Stimulated activated effector memory CD8-positive, alpha-beta T cell treated with anti-CD3 and anti-CD28 coated beads, Interleukin-12 subunit alpha, Interleukin-12 subunit beta, amount 100 ng/mL, for 72 hours (primary cell): ENCODE measurements at regions not wholly inside any gene's neighbourhood (a gene's known extent, or its start where the extent isn't known, plus 50 kb on each side); places are given as distances from the start of the nearest gene placed in this dataset.

Source experiments
- ATAC-seq: fragments of 150-1000 bp; cut with Tn5 transposase; 2 replicates; pipeline ENCODE4 v1.10.0; 2021
- DNase-seq, 2 donors: peaks; one replicate each; pipeline ENCODE4 v3.0.0; 2021 to 2022; ENCODE audit warnings: low spot score in 2 of 2
- H3K27ac Mint-ChIP-seq: one replicate; pipeline ENCODE4 v1.8.0; 2022; ENCODE audit warnings: mild to moderate bottlenecking, mixed read lengths
- H3K36me3 Mint-ChIP-seq: one replicate; pipeline ENCODE4 v1.8.0; 2022; ENCODE audit warnings: mild to moderate bottlenecking, mixed read lengths
- H3K4me1 Mint-ChIP-seq: one replicate; pipeline ENCODE4 v1.8.0; 2022; ENCODE audit warnings: mixed read lengths
- H3K4me3 Mint-ChIP-seq: one replicate; pipeline ENCODE4 v1.8.0; 2022; ENCODE audit warnings: mild to moderate bottlenecking, mixed read lengths
- H3K9me3 Mint-ChIP-seq: one replicate; pipeline ENCODE4 v1.8.0; 2022; ENCODE audit warnings: mixed read lengths

DNA sequence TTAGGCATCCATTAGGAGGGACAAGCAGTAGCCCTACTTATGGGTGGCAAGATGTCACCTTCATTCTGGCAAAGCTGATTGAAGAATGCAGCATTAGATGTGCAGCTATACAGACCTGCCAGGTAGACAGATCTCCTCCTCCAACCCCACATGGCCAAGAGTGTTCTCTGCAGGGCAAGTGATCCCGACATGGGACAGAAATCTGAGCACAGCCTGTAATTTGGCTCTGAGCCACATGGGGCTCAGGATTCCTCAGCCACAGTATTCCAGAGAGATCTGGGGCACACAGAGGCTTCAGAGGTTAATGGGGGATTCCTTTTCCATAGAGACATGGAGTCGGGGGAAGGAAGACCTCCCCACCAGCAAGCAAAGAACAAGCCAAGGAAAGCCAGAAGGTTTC is 58.7 kb upstream of the GDF10 start:
- DNase-seq (no peak), ATAC-seq (no peak)
- Mint-ChIP-seq H3K9me3 (no peaks in the 10 kb centered on the region), H3K4me1 (no peaks in the 10 kb centered on the region), H3K36me3 (no peaks in the 10 kb centered on the region), H3K4me3 (no peak overlapping the region), H3K27ac (no peak overlapping the region)

- no peak overlapping the region for H3K27ac Mint-ChIP-seq
- DNase-seq = no peak
These were observed 57.8 kb upstream of the GDF10 start for GRCh38 chr10:47241946-47242867.

DNA sequence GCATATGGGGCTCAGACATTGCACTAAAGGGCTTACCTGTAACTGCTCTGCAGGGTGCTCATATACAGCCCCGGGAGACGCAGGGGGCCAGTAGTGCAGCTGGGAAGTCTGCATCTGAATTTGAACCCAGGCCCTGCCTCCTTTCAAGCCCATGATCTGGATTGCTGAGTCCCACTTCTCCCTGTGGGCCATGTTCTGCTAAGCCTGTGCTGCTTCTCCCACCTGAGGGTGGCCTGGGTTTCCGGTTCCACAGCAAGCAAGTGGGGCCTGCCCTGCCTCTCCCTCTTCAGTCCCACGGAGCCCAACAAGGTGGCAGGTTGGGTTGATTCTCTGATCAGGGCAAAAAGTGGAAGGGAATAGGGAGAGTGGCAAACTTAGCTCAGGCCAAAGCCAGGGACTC is 56.6 kb upstream of the GDF10 start:
- ATAC-seq (no peak), DNase-seq (no peak)
- Mint-ChIP-seq H3K9me3 (no peaks in the 10 kb centered on the region), H3K4me1 (no peaks in the 10 kb centered on the region), H3K4me3 (no peak overlapping the region), H3K27ac (no peak overlapping the region), H3K36me3 (no peaks in the 10 kb centered on the region)

More at GRCh38 chr10:47241946-47242867, 57.8 kb upstream of the GDF10 start:
- ATAC-seq = no peak
- Mint-ChIP-seq H3K36me3 (no peaks in the 10 kb centered on the region), H3K4me3 (no peak overlapping the region), H3K4me1 (no peaks in the 10 kb centered on the region), H3K9me3 (no peaks in the 10 kb centered on the region)

DNA sequence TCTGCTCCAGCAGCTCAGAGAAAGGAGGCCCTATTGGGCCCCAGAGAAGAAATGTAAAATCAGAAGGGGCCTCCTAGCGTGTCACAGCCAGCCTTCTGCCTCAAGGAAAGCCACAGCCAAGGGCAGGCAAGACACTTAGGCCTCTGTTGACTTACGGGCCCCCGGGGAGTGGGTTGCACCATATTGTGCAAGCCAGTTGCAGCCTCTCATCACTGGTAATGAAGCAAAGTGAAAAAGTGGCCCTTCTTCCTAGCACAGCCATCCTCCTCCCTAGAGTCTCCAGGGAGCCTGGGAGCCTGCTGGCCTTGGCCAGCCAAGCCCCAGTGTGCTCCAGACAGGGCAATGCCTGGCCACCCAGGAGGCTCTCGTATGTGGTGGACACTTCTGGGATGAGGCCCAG is 56.2 kb upstream of the GDF10 start:
- Mint-ChIP-seq H3K4me1 (no peaks in the 10 kb centered on the region), H3K27ac (no peak overlapping the region), H3K4me3 (no peak overlapping the region), H3K9me3 (no peaks in the 10 kb centered on the region), H3K36me3 (no peaks in the 10 kb centered on the region)
- ATAC-seq (no peak), DNase-seq (no peak)

DNA sequence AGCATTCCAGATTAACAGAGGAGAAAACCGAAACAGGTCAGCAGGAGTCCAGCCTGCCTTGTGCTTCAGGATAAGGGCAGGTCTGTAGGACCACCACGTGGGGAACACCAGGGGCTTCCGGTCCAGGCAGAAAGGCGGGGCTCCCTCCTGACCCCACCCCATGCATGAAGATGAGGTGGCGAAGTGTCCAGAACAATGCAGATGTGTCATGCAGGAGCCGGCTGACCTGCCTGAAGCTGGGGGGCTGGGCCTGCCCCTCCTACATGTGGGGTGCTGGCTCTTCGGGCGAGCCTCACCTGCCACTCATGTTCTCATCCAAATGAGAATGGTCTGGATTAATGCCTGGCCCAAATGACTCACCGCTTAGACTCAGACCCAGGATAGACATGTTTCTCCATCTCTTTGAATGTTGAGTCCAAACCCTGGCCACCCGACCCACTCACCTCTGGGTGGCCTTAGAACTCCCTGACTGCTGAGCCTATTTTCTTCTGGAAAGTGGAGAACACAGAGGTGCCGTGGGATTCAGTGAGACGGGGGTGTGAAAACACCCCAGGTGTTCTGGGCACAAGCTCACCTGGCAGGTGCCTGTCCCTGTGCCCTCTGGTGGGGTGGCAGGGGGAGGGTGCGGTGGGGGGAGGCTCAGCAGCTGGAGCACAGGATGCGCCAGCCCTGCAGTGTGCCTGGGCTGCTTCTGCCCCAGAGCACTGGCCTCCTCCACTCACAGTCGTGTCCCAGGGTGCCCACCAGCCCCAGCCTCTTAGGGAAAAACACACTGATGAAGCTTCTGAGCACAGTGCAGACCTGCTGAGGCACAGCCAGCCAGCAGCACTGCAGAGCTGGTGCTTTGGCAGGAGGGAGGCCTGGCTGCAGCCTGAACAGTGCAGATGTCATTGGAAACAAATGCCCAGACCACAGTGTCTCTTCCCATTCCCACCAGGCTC is 55.2 kb upstream of the GDF10 start:
- DNase-seq (no peak), ATAC-seq (no peak)
- Mint-ChIP-seq H3K4me1 (no peaks in the 10 kb centered on the region), H3K27ac (no peak overlapping the region), H3K9me3 (no peaks in the 10 kb centered on the region), H3K4me3 (no peak overlapping the region), H3K36me3 (no peaks in the 10 kb centered on the region)

- H3K27ac Mint-ChIP-seq = no peak overlapping the region
- no peak overlapping the region for H3K4me3 Mint-ChIP-seq
- no peaks in the 10 kb centered on the region for H3K36me3 Mint-ChIP-seq
- DNase-seq (no peak), ATAC-seq (no peak)
- no peaks in the 10 kb centered on the region for H3K4me1 Mint-ChIP-seq
- H3K9me3 Mint-ChIP-seq = no peaks in the 10 kb centered on the region
These were observed 54.2 kb upstream of the GDF10 start for GRCh38 chr10:47245731-47246350.

GRCh38 chr10:47246406-47247147 is 53.4 kb upstream of the GDF10 start:
- no peak overlapping the region for H3K27ac Mint-ChIP-seq
- ATAC-seq (no peak), DNase-seq (no peak)
- no peaks in the 10 kb centered on the region for H3K36me3 Mint-ChIP-seq
- H3K9me3 Mint-ChIP-seq = no peaks in the 10 kb centered on the region
- no peaks in the 10 kb centered on the region for H3K4me1 Mint-ChIP-seq
- H3K4me3 Mint-ChIP-seq = no peak overlapping the region

- no peak overlapping the region for H3K4me3 Mint-ChIP-seq
- H3K36me3 Mint-ChIP-seq = no peaks in the 10 kb centered on the region
- no peaks in the 10 kb centered on the region for H3K9me3 Mint-ChIP-seq
- H3K4me1 Mint-ChIP-seq = no peaks in the 10 kb centered on the region
- no peak overlapping the region for H3K27ac Mint-ChIP-seq
- no peak for ATAC-seq
- DNase-seq = no peak
These were observed 52.6 kb upstream of the GDF10 start for GRCh38 chr10:47247148-47248059.

DNA sequence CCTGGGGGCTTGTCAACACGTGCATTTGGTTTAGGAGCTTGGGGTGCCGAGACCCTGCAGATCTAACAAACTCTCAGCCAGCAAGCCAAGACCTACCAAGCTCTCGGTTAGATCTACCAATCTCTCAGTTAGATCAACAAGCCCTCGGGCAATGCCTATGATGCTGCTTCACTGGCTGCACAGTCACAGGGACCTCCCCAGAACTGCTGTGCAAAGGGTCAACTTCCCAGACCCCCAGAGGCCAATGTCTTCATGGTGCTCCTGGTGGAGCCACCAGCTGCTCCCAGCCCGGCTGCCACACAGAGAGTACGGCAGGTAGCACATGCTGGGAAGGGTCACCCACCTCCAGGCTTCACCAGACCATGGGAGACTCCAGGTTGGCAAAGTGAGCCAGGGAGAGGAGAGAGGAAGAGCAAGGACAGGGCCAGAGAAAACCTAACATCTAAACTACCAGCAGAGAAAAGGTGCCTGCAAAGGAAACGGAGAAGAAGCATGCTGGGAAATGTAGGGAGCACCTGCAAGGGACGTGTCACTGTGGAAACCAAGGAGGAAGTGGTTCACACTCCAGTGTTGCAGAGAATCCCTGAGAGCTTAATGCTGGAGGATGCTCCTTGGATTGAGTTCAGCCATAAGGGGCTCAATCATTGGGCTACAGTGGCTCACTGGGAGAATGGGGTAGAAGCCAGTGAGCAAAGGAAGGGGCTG is 51.5 kb upstream of the GDF10 start:
- H3K4me3 Mint-ChIP-seq = no peak overlapping the region
- ATAC-seq (no peak), DNase-seq (no peak)
- no peaks in the 10 kb centered on the region for H3K4me1 Mint-ChIP-seq
- H3K27ac Mint-ChIP-seq = no peak overlapping the region
- H3K9me3 Mint-ChIP-seq = no peaks in the 10 kb centered on the region
- H3K36me3 Mint-ChIP-seq = no peaks in the 10 kb centered on the region

DNA sequence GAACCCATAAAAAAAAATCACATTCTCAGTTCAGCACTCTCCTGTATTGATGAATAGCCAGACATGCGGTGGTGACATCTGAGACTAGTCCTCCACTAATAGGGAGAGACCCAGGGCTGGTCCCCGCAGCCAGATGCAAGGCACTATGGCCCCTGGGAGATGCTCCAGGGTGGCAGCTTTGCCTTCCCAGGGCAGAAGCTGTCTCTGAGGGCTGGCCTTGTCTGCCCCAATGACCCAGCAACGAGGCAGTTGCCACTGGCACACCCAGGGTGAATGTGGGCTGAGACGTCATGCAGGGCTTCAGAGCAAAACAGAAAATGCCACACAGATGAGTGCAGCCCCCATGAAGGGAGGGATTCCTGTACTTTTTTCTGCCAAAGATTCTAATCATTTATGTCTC is 50.1 kb upstream of the GDF10 start:
- Mint-ChIP-seq H3K4me3 (no peak overlapping the region), H3K27ac (no peak overlapping the region), H3K36me3 (no peaks in the 10 kb centered on the region), H3K9me3 (no peaks in the 10 kb centered on the region), H3K4me1 (no peaks in the 10 kb centered on the region)
- no peak for DNase-seq
- no peak for ATAC-seq
